ENCODE measurements at regions not wholly inside any gene's neighbourhood (a gene's known extent, or its start where the extent isn't known, plus 50 kb on each side); places are given as distances from the start of the nearest gene placed in this dataset.

DNA sequence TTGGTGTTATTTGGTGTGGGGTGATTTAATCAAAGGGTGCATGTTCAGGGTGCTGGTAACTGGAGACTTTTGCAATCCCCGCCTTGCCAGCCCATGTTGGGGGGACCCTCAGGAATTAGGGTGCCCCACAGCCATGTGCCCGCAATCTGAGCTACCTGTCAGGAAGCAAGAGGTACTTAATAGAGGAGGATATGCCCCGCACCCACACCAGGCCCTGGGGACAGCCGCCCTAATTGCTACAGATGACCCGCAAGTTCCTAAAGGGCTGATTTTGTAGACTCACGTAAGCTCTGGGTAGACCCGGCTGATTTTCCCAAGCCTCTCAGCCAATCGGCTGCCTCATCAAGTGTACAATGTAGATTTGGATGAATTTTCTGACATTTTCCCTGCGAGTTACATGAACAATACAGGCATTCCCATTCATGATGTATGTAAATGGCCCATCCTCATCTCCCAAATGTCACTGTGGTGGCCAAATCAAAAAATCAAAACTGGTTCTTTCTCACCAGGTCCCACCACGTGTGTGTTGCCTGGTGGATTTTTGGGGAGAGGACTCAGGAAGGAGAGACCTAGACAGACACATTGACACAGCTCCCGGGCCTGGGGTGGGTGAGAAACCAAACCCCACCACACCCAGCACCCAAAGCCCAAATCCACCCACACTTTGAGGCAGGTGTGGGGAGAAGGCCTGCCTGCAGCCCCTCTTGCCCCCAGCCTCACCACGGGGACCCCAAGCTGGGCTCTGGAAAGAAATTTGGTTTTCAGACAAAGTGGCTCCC is 119.2 kb upstream of the SPACA7 start:
- no peak overlapping the region for H2AFZ ChIP-seq (ENCODE audit: low read depth, low read length)
- H3K27ac ChIP-seq (ENCODE audit: low read depth, low read length), result no peak overlapping the region
- no peaks in the 10 kb centered on the region for H4K20me1 ChIP-seq (ENCODE audit: insufficient read depth, low read length)
- no peak overlapping the region for H3K9ac ChIP-seq (ENCODE audit: low read length)
- Mint-ChIP-seq H3K36me3 (ENCODE audit: low read depth, unreplicated experiment) (no peaks in the 10 kb centered on the region), H3K4me1 (ENCODE audit: low read depth, unreplicated experiment) (no peaks in the 10 kb centered on the region), H3K9me3 (ENCODE audit: unreplicated experiment) (peaks cover 4% of the 10 kb centered on the region), H3K4me3 (ENCODE audit: unreplicated experiment) (no peak overlapping the region), H3K27ac (ENCODE audit: unreplicated experiment) (no peak overlapping the region), H3K27me3 (ENCODE audit: low read depth, unreplicated experiment) (peaks cover 64% of the 10 kb centered on the region)
- no peak overlapping the region for H3K4me3 ChIP-seq (ENCODE audit: insufficient read depth, low read depth, low read length)
- H3K27me3 ChIP-seq (ENCODE audit: insufficient read depth, low read length), result no peaks in the 10 kb centered on the region
- no peaks in the 10 kb centered on the region for H3K4me1 ChIP-seq (ENCODE audit: insufficient read depth, low read length)
- no peak for DNase-seq (ENCODE audit: low read depth)
- H3K36me3 ChIP-seq (ENCODE audit: insufficient read depth, low read length), result no peaks in the 10 kb centered on the region
- no peak overlapping the region for H3K4me2 ChIP-seq (ENCODE audit: low read length)
- no peaks in the 10 kb centered on the region for H3K79me2 ChIP-seq (ENCODE audit: insufficient read depth, low read length)
- no peak for TF ChIP-seq CTCF (IDR thresholded peaks at IDR 0.05; ENCODE audit: insufficient read depth, low read depth, low read length)
- no peak for TF ChIP-seq EZH2 (IDR thresholded peaks at IDR 0.05; ENCODE audit: insufficient read depth, low read length)
- peaks cover 12% of the 10 kb centered on the region for H3K9me3 ChIP-seq (ENCODE audit: insufficient read depth, low read depth, low read length)
- FAIRE-seq, result no peak

DNA sequence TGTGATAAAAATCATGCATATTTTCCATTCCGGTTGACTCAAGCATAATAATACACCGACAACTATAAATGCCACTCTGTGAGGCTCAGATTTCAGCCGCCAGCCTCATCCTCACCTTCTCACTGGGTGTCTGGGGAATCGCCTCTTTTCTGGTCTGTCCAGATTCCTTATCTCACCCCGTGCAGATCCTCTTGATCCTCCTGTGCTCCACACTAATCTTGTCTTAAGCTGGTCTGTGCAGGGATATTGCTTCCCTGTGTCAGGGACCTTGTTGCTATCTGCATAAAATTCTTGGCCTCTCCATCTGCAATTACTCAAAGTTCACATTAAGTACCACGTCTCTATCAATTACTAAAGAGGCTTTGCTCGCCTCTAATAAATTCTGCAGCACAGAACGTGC is 116.6 kb upstream of the SPACA7 start:
- Histone ChIP-seq H2AFZ (ENCODE audit: low read depth, low read length) (no peak overlapping the region), H3K79me2 (ENCODE audit: insufficient read depth, low read length) (no peaks in the 10 kb centered on the region), H3K4me3 (ENCODE audit: insufficient read depth, low read depth, low read length) (no peak overlapping the region), H3K4me2 (ENCODE audit: low read length) (no peak overlapping the region), H3K4me1 (ENCODE audit: insufficient read depth, low read length) (no peaks in the 10 kb centered on the region), H3K27me3 (ENCODE audit: insufficient read depth, low read length) (no peaks in the 10 kb centered on the region), H3K9ac (ENCODE audit: low read length) (no peak overlapping the region), H3K27ac (ENCODE audit: low read depth, low read length) (no peak overlapping the region), H4K20me1 (ENCODE audit: insufficient read depth, low read length) (no peaks in the 10 kb centered on the region), H3K36me3 (ENCODE audit: insufficient read depth, low read length) (no peaks in the 10 kb centered on the region), H3K9me3 (ENCODE audit: insufficient read depth, low read depth, low read length) (peaks cover 9% of the 10 kb centered on the region)
- Mint-ChIP-seq H3K4me1 (ENCODE audit: low read depth, unreplicated experiment) (no peaks in the 10 kb centered on the region), H3K27ac (ENCODE audit: unreplicated experiment) (no peak overlapping the region), H3K4me3 (ENCODE audit: unreplicated experiment) (no peak overlapping the region), H3K9me3 (ENCODE audit: unreplicated experiment) (peaks cover 4% of the 10 kb centered on the region), H3K36me3 (ENCODE audit: low read depth, unreplicated experiment) (no peaks in the 10 kb centered on the region), H3K27me3 (ENCODE audit: low read depth, unreplicated experiment) (peaks cover 50% of the 10 kb centered on the region)
- TF ChIP-seq CTCF (IDR thresholded peaks at IDR 0.05; ENCODE audit: insufficient read depth, low read depth, low read length) (no peak), EZH2 (IDR thresholded peaks at IDR 0.05; ENCODE audit: insufficient read depth, low read length) (no peak)
- DNase-seq (ENCODE audit: low read depth) (no peak), FAIRE-seq (no peak)

All from astrocyte (in vitro differentiated cells and primary cell).